Inflammatory macrophage treated with lipopolysaccharide for 1 hour (primary cell): ENCODE measurements at regions not wholly inside any gene's neighbourhood (a gene's known extent, or its start where the extent isn't known, plus 50 kb on each side); places are given as distances from the start of the nearest gene placed in this dataset.
A peak's percentile ranks its signal among the peaks of the same experiment; 100 is the strongest.

Experiments
- DNase-seq, 2 donors: peaks; one replicate each; pipeline ENCODE4 v3.0.0-alpha.2; 2020 to 2022

- DNase-seq: no peak
These were observed 52.8 kb upstream of the SV2C start for GRCh38 chr5:76030343-76030742.

GRCh38 chr5:76029739-76030138 is 53.4 kb upstream of the SV2C start:
- no peak for DNase-seq

- DNase-seq: no peak
These were observed 57.4 kb upstream of the SV2C start for GRCh38 chr5:76025790-76026189.

- DNase-seq: no peak
These were observed 58.1 kb upstream of the SV2C start for GRCh38 chr5:76025069-76025468.

- DNase-seq: no peak
These were observed 60.6 kb upstream of the SV2C start for GRCh38 chr5:76022611-76023010.

- no peak for DNase-seq
These were observed 61.1 kb upstream of the SV2C start for GRCh38 chr5:76021936-76022584.

GRCh38 chr5:76016258-76016657 is 66.9 kb upstream of the SV2C start:
- DNase-seq: no peak

GRCh38 chr5:76014005-76014404 is 69.2 kb upstream of the SV2C start:
- DNase-seq: no peak

GRCh38 chr5:76007904-76008303 is 75.3 kb upstream of the SV2C start:
- no peak for DNase-seq

- DNase-seq: no peak
These were observed 82.6 kb upstream of the SV2C start for GRCh38 chr5:76000582-76000981.

- peak in 1 of 2 donors; percentile 3 for DNase-seq
These were observed 89.3 kb upstream of the SV2C start for GRCh38 chr5:75993643-75994520.

- no peak for DNase-seq
These were observed 90.0 kb upstream of the SV2C start for GRCh38 chr5:75993183-75993582.

- DNase-seq: peak in 1 of 2 donors; percentile 8
These were observed 90.4 kb upstream of the SV2C start for GRCh38 chr5:75992753-75993152.

- no peak for DNase-seq
These were observed 98.1 kb upstream of the SV2C start for GRCh38 chr5:75985077-75985476.

GRCh38 chr5:75975496-75975895 is 107.7 kb upstream of the SV2C start:
- no peak for DNase-seq

GRCh38 chr5:75965292-75965691 is 117.9 kb upstream of the SV2C start:
- no peak for DNase-seq

- peak; percentile 8 to 16 for DNase-seq
These were observed 119.2 kb upstream of the SV2C start for GRCh38 chr5:75964008-75964407.

- no peak for DNase-seq
These were observed 119.6 kb upstream of the SV2C start for GRCh38 chr5:75963554-75963953.

GRCh38 chr5:75961818-75962217 is 121.4 kb upstream of the SV2C start:
- no peak for DNase-seq

GRCh38 chr5:75960129-75960528 is 123.1 kb upstream of the SV2C start:
- DNase-seq: no peak

GRCh38 chr5:75952963-75953362 is 130.2 kb upstream of the SV2C start:
- no peak for DNase-seq

GRCh38 chr5:75952291-75952690 is 130.9 kb upstream of the SV2C start:
- DNase-seq: no peak

- DNase-seq: no peak
These were observed 131.5 kb upstream of the SV2C start for GRCh38 chr5:75951716-75952115.

GRCh38 chr5:75951158-75951557 is 132.0 kb upstream of the SV2C start:
- DNase-seq: no peak
